ENCODE measurements at regions not wholly inside any gene's neighbourhood (a gene's known extent, or its start where the extent isn't known, plus 50 kb on each side); places are given as distances from the start of the nearest gene placed in this dataset.

GRCh38 chr4:104574371-104574770, 79.7 kb upstream of the CXXC4 start (continued):
- no peak for TF ChIP-seq ATF2 (IDR thresholded peaks at IDR 0.05; ENCODE audit: low read length)
- no peak for TF ChIP-seq CTBP2 (IDR thresholded peaks at IDR 0.05; ENCODE audit: borderline replicate concordance, insufficient read depth, insufficient read length, low read length)
- no peak for TF ChIP-seq CBX8 (IDR thresholded peaks at IDR 0.05; ENCODE audit: borderline replicate concordance, low read depth, low read length)

Data from H1 (cell line).